ENCODE measurements at regions not wholly inside any gene's neighbourhood (a gene's known extent, or its start where the extent isn't known, plus 50 kb on each side); places are given as distances from the start of the nearest gene placed in this dataset.

DNA sequence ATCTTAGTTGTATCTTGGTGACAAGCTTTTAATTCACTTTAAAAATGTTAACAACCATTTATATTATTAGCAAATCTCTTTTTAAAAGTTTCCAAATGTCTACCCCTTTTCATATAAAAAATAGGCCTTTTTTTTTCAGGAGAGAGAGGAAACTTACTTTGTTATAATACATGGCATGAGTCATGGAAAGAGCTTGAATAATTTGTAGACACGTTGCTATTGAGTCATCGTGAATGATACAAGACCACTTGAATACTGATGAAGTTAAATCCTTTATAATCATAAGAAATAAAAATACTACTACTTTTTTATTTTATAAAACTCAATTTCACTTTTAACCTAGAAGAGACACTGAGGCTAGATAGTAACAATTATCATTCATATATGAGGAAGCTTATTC is 70.3 kb upstream of the BBX start:
- peak; percentile 45 for DNase-seq (ENCODE audit: low read depth)
- H3K4me3 ChIP-seq (ENCODE audit: low read depth, low read length), result no peak overlapping the region
- TF ChIP-seq, protein P1, sequence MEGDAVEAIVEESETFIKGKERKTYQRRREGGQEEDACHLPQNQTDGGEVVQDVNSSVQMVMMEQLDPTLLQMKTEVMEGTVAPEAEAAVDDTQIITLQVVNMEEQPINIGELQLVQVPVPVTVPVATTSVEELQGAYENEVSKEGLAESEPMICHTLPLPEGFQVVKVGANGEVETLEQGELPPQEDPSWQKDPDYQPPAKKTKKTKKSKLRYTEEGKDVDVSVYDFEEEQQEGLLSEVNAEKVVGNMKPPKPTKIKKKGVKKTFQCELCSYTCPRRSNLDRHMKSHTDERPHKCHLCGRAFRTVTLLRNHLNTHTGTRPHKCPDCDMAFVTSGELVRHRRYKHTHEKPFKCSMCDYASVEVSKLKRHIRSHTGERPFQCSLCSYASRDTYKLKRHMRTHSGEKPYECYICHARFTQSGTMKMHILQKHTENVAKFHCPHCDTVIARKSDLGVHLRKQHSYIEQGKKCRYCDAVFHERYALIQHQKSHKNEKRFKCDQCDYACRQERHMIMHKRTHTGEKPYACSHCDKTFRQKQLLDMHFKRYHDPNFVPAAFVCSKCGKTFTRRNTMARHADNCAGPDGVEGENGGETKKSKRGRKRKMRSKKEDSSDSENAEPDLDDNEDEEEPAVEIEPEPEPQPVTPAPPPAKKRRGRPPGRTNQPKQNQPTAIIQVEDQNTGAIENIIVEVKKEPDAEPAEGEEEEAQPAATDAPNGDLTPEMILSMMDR (IDR thresholded peaks at IDR 0.05; ENCODE audit: insufficient read depth, low read length), result no peak

DNA sequence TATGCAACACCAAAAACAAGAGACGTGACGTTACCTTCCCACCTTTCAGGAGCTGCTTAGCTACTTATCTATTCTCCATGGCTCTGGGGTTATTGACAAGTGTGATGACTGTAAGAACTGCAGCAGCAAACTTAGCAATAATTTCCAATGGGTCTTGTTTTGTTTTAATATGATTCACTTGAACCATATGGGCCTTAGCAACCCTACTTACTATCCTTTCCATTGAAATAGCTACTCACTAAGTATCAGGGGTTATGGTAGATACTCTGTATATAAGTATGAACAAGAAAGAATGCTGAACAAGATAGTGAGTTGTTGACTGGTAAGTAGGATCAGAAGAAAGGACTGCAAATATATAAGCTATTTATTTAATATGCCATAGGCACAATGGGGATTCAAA is 69.3 kb upstream of the BBX start:
- TF ChIP-seq, protein P1 (IDR thresholded peaks at IDR 0.05; ENCODE audit: insufficient read depth, low read length), result no peak
- H3K4me3 ChIP-seq (ENCODE audit: low read depth, low read length), result no peak overlapping the region
- DNase-seq (ENCODE audit: low read depth), result no peak

DNA sequence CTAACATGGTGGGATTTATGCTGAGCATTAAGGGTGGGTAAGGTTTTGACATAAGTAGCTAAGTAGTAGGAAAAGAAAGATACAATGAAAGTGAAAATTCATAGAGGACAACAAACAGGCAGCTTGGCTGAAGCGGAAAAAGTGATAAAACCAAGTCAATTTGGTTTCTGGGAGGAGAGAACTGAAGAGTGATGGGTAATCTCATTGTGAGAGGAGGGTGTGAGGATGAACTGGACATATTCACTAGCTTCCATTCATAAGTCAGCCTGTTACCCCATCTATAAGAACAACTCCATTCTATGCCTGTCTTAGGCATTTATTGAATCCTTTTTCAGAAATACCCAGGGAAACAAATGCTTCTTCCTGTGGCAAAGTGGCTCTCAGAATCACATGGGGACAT is 67.1 kb upstream of the BBX start:
- H3K4me3 ChIP-seq (ENCODE audit: low read depth, low read length), result no peak overlapping the region
- TF ChIP-seq, protein P1 (IDR thresholded peaks at IDR 0.05; ENCODE audit: insufficient read depth, low read length), result no peak
- DNase-seq (ENCODE audit: low read depth), result no peak

DNA sequence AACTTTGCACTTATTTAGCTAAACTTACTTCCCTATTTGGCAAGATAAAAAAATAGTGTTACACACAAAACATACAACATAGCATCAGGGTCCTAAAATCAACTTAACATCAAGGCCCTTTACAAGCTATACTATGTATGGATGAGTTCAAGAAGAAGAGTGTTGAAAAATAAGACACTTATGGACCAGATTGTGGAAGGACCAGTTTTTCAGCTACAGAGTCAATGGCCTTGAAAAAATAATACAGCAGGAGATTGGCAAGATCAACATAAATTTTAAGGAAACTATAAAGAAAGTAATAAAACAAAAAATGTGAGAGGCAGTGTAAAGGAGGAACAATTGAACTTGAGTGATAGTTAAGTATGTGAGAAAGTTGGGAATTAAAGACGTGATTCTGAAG is 66.3 kb upstream of the BBX start:
- no peak for DNase-seq (ENCODE audit: low read depth)
- TF ChIP-seq, protein P1 (IDR thresholded peaks at IDR 0.05; ENCODE audit: insufficient read depth, low read length), result no peak
- no peak overlapping the region for H3K4me3 ChIP-seq (ENCODE audit: low read depth, low read length)

DNA sequence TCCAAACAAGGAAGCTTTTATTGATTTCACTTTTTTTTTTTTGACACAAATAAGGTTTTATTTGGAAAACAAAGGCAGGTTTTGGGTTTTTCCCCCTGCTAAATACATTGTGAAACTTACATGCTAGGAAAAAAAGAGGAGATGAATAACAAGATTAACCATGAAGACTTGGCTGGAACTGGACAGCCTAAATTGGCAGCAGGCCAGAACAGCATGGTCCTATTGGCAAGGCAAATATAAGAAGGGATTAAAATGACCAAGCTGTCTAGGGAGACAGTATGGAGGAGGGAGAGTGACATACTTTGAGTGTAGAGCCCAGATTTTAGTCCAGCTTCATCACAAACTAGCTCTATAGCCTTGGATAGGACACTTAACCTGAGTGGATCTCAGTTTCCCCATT is 63.9 kb upstream of the BBX start:
- H3K4me3 ChIP-seq (ENCODE audit: low read depth, low read length), result no peak overlapping the region
- TF ChIP-seq, protein P1 (IDR thresholded peaks at IDR 0.05; ENCODE audit: insufficient read depth, low read length), result no peak
- DNase-seq (ENCODE audit: low read depth), result peak; percentile 39

DNA sequence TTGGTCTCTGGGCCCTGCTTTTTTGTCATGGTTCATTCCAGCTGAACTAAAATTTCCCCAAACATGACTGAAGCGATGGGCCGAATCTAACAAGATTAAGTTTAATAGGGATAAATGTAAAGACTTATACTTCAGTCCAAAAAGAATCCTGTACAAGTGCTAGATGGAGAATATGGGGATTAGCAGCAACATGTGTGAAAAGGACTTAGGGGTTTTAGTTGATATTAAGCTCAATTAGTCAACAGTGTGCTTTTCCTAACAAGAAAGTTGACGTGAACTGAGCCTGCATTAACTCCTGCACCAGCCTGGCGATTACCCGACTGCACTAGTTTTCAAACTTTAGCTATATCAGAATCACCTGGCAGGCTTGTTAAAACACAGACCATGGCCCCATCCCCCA is 61.0 kb upstream of the BBX start:
- DNase-seq (ENCODE audit: low read depth), result no peak
- TF ChIP-seq, protein P1 (IDR thresholded peaks at IDR 0.05; ENCODE audit: insufficient read depth, low read length), result no peak
- H3K4me3 ChIP-seq (ENCODE audit: low read depth, low read length), result no peak overlapping the region

DNA sequence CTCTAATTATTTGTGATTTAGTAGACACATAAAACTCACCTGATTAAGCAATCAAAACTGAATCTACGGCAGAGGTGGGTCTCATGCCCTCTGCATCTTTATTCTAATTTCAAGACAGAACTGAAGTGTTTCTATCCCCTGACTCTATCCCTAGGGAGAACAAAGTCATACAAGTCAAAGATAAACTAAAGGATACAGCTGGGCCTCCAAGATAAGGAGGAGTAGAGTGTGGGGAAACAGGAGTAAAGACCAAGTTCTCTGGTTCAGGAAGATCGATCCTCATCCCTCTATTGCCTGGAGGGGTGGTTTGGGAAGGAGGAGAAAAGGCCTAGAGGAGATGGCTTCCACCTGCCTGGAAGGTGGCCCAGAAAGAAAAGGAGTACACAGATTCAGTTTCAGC is 58.7 kb upstream of the BBX start:
- DNase-seq (ENCODE audit: low read depth), result no peak
- TF ChIP-seq, protein P1 (IDR thresholded peaks at IDR 0.05; ENCODE audit: insufficient read depth, low read length), result no peak
- H3K4me3 ChIP-seq (ENCODE audit: low read depth, low read length), result no peak overlapping the region

Measured in fibroblast of the aortic adventitia (primary cell).